Activated CD4-positive, alpha-beta memory T cell treated with anti-CD3 and anti-CD28 coated beads for 36 hours (primary cell): ENCODE measurements at regions not wholly inside any gene's neighbourhood (a gene's known extent, or its start where the extent isn't known, plus 50 kb on each side); places are given as distances from the start of the nearest gene placed in this dataset.

Experiments used
- CTCF ChIA-PET: fragments of 350-600 bp; sonication (Branson Sonifier 250); formaldehyde crosslinking; loops from one replicate; lab custom pipeline; 2021; ENCODE audit warnings: antibody characterized with exemption, inconsistent platforms; lab: Charles Lee
- POLR2A ChIA-PET: fragments of 350-600 bp; sonication (Branson Sonifier 250); formaldehyde crosslinking; loops from one replicate; lab custom pipeline; 2021; ENCODE audit warnings: antibody characterized with exemption; lab: Charles Lee
- DNase-seq: peaks from one replicate; pipeline ENCODE4 v3.0.0-alpha.2; 2020
- H3K27ac Mint-ChIP-seq: one replicate; pipeline ENCODE4 v1.8.0; 2021; ENCODE audit warnings: mixed read lengths
- H3K27me3 Mint-ChIP-seq: one replicate; pipeline ENCODE4 v1.8.0; 2021; ENCODE audit warnings: mixed read lengths
- H3K36me3 Mint-ChIP-seq: one replicate; pipeline ENCODE4 v1.8.0; 2021; ENCODE audit warnings: mixed read lengths
- H3K4me1 Mint-ChIP-seq: one replicate; pipeline ENCODE4 v1.8.0; 2021; ENCODE audit warnings: low read depth, mixed read lengths
- H3K4me3 Mint-ChIP-seq: one replicate; pipeline ENCODE4 v1.8.0; 2021; ENCODE audit warnings: mild to moderate bottlenecking, mixed read lengths
- H3K9me3 Mint-ChIP-seq: one replicate; pipeline ENCODE4 v1.8.0; 2021; ENCODE audit warnings: mixed read lengths
- intact Hi-C: fragments of 100-400 bp; cut with micrococcal nuclease; formaldehyde crosslinking; loops from one replicate; pipeline ENCODE4 v1.15.1; 2023

DNA sequence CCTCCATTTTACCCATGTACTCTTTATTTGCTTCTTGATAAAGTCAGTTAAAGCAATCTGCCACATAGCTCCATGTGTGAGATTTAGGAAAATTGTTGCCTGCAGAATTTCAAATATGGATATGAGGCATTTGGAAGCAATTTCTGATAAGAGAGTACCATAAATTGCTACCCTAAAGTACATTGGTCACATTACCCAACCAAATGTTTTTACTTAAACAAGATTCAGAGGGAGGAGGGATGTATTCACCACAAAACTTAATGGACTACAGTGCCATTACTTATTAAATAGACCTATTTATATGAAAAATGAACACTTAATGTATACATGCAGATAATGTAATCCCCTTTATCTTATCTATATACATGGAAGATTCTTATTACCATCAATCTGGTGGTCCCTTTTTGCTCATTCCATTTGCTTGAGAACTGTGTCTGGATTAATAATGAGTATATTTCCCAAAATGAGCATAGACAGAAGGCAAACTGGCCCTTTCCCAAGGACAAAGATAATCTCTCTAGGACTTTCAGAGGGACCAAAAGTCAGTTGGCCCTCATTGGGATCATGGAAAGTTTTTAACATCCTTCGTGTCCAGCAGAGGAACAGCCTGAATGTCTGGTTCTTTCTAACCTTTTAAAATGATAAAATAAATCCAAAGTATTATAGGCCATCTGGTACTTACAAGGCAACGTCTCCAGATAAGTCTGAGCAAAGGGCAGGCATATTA lies 526.4 kb downstream of the CBLN4 start:
- POLR2A ChIA-PET: no interaction called here
- Mint-ChIP-seq H3K4me3 (no peak overlapping the region), H3K36me3 (no peaks in the 10 kb centered on the region), H3K4me1 (no peaks in the 10 kb centered on the region), H3K27ac (no peak overlapping the region), H3K9me3 (peaks cover 4% of the 10 kb centered on the region), H3K27me3 (no peaks in the 10 kb centered on the region)
- intact Hi-C loops: no loop called here
- no peak for DNase-seq
- CTCF ChIA-PET: no interaction called here

DNA sequence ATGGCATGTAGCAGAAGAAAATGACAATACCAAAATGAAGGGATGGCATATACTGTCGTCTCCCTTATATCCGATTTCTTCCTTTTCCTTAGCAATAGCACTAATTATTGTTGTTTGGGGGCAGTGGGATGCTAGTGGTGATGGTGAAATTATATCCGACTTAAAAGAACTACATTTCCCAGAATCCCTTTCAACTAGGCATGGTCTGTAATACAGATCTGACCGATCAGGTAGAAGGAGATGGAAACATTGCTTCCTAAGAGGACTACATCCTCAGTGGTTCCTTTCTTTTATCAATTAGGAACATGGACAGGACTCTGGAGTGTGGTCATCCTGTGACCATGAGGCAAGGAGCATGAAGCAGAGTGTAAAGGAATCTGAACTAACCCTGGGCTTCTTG lies 532.6 kb downstream of the CBLN4 start:
- intact Hi-C loops: no loop called here
- Mint-ChIP-seq H3K4me1 (no peaks in the 10 kb centered on the region), H3K27me3 (no peaks in the 10 kb centered on the region), H3K9me3 (no peaks in the 10 kb centered on the region), H3K36me3 (no peaks in the 10 kb centered on the region), H3K4me3 (no peak overlapping the region), H3K27ac (no peak overlapping the region)
- ChIA-PET CTCF (no interaction called here), POLR2A (no interaction called here)
- no peak for DNase-seq

DNA sequence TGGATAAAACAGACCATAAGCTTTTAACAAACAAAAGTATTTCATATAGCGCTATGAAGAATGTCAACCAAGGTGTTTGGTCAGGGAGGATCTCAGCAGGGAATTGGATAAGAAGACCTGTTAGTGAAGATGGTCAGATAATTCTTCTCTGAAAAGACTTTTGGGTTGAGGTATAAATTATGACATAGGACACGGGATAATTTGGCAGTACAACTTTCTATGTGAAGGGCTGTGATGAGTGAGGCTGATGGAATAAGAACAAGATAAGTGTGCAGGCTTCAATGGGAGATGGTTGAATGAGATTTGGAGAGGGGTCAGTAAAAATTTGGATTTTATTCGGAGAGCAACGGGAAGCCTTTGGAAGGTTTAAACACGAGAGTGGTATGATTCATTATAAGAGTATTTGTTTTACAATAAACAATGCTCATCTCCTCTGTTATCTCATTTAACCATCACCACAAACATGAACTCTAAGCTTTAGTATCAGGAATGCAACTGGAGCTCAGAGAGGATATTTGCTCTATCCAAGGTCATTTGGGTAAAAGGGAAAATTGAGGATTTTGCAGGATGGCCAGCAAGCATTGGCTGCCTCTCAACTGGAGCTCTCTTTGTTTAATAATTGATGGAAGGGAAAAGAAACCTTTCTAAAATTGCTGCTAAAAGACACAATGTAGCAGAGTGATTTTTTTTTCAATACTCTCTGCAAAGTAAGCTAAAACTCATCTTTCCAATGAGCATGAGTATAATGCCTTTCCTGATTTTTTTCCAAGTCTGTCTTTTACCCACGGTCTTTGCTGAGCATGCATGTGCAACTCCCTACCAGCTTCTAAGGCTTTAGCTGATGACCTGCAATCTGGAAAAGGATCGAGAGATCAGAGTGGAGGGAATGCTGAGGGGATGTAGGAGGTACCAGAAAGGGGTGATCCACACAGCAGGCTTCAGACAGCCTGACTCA lies 534.0 kb downstream of the CBLN4 start:
- Mint-ChIP-seq H3K36me3 (no peaks in the 10 kb centered on the region), H3K9me3 (no peaks in the 10 kb centered on the region), H3K4me1 (no peaks in the 10 kb centered on the region), H3K27me3 (no peaks in the 10 kb centered on the region), H3K4me3 (no peak overlapping the region), H3K27ac (no peak overlapping the region)
- ChIA-PET POLR2A (no interaction called here), CTCF (no interaction called here)
- intact Hi-C loops: no loop called here
- DNase-seq: no peak

DNA sequence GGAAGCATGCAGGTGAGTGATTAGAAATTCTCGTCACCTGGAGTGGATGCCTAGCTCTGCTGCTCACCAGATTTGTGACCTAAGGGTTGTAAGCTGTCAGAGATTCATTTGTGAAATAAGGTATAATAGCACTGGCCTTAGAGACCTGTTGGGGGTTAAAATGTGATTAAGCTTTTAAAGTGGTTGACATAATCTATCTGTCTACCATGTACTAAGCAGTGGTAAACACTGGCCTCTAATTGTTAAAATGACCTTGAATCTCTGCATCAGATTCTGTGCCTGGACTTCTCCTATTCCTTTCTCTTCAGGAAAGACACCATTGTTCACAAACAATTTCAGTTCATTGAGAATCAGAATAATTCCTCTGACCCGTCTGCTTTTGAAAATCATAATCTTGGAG lies 536.2 kb downstream of the CBLN4 start:
- H3K9me3 Mint-ChIP-seq: no peaks in the 10 kb centered on the region
- H3K27me3 Mint-ChIP-seq: no peaks in the 10 kb centered on the region
- no peaks in the 10 kb centered on the region for H3K36me3 Mint-ChIP-seq
- POLR2A ChIA-PET: no interaction called here
- no peak for DNase-seq
- H3K4me1 Mint-ChIP-seq: no peaks in the 10 kb centered on the region
- intact Hi-C loops: no loop called here
- no peak overlapping the region for H3K4me3 Mint-ChIP-seq
- no peak overlapping the region for H3K27ac Mint-ChIP-seq
- CTCF ChIA-PET: no interaction called here

DNA sequence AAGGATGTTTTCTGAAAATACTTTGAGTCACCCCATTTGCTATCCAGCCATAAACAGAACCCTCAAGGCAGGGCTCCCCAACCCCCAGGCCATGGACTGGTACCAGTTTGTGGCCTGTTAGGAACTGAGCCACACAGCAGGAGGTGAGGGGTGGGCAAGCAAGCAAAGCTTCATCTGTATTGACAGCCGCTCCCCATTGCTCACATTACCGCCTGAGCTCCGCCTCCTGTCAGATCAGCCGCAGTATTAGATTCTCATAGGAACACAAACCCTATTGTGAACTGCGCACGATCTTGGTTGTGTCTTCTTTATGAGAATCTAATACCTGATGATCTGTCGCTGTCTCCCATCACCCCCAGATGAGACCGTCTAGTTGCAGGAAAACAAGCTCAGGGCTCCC lies 543.8 kb downstream of the CBLN4 start:
- Mint-ChIP-seq H3K9me3 (no peaks in the 10 kb centered on the region), H3K4me1 (no peaks in the 10 kb centered on the region), H3K36me3 (no peaks in the 10 kb centered on the region), H3K4me3 (no peak overlapping the region), H3K27ac (no peak overlapping the region), H3K27me3 (no peaks in the 10 kb centered on the region)
- intact Hi-C loops: no loop called here
- CTCF ChIA-PET: no interaction called here
- POLR2A ChIA-PET: no interaction called here
- DNase-seq: no peak

DNA sequence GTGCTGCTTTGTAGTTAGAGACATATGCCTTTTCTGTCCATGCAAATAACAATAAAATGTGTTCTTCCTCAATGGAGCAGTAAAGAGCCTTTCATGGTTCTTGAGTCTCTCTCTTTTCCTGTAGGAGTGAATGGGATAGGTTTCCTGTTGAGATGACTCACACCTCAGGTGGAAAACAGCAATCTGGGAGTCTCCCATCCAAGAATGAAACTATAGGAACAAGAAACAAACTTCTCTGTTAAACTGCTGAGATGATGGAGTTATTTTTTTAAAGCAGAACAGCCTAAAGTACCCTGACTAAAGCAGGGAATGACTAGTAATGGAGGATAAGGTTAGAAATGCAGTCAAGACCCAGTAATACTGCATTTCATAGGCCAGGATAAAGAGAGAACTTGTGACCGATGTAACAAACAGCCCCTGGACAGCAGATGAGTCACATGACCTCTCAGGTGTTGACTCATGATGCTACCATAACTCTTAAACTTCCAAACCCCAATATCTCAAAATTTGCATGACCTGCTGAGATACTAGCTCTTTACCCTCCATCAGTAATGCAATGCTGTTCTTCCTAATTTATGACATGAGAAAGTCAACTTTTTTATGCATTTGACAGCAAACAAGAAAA lies 548.9 kb downstream of the CBLN4 start:
- no peak for DNase-seq
- POLR2A ChIA-PET: no interaction called here
- Mint-ChIP-seq H3K4me3 (no peak overlapping the region), H3K4me1 (no peaks in the 10 kb centered on the region), H3K36me3 (no peaks in the 10 kb centered on the region), H3K27me3 (no peaks in the 10 kb centered on the region), H3K9me3 (peaks cover 2% of the 10 kb centered on the region), H3K27ac (no peak overlapping the region)
- intact Hi-C loops: no loop called here
- CTCF ChIA-PET: no interaction called here

DNA sequence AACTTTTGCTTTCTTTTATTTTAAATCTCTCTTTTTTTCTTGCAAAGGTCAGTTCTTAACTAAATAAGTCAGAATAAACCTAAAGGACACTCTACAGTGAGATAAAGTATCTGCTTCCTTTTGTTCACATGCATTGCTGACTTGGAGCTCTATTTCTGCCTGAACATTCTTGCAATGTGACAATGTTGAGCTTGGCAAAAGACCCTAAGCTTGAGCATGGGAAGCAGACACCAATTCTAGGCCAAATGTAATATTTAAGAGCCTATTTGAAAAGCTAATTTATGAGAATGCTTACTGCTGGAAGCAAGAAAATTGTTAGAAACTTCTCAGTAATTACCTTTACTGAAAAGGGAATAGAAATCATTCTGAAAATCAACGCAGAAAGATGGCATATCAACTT lies 556.2 kb downstream of the CBLN4 start:
- no peak for DNase-seq
- H3K4me3 Mint-ChIP-seq: no peak overlapping the region
- H3K36me3 Mint-ChIP-seq: no peaks in the 10 kb centered on the region
- H3K9me3 Mint-ChIP-seq: peaks cover 14% of the 10 kb centered on the region
- H3K27me3 Mint-ChIP-seq: no peaks in the 10 kb centered on the region
- ChIA-PET CTCF (no interaction called here), POLR2A (no interaction called here)
- H3K4me1 Mint-ChIP-seq: no peaks in the 10 kb centered on the region
- no peak overlapping the region for H3K27ac Mint-ChIP-seq
- intact Hi-C loops: no loop called here

DNA sequence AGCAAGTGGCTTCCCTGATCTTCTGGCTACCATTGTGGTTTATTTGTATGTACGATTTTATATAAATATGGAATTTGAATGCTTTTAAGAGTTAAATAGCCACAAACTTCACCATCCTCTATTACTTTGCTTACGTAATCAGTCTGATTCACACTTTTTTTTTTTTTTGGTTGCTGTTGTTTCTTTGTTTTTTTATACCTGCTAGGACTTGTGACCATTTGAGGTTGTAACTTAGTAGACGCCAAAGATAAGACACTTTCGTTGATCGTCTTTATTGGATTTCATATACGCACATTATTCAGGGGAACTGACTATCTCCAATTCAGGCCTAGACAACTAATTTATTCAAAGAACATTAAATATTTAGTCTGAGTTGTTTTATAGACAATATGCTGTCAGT lies 559.0 kb downstream of the CBLN4 start:
- CTCF ChIA-PET: no interaction called here
- Mint-ChIP-seq H3K4me1 (no peaks in the 10 kb centered on the region), H3K27me3 (no peaks in the 10 kb centered on the region), H3K36me3 (no peaks in the 10 kb centered on the region), H3K27ac (no peak overlapping the region), H3K9me3 (peaks cover 15% of the 10 kb centered on the region), H3K4me3 (no peak overlapping the region)
- POLR2A ChIA-PET: no interaction called here
- no peak for DNase-seq
- intact Hi-C loops: no loop called here

DNA sequence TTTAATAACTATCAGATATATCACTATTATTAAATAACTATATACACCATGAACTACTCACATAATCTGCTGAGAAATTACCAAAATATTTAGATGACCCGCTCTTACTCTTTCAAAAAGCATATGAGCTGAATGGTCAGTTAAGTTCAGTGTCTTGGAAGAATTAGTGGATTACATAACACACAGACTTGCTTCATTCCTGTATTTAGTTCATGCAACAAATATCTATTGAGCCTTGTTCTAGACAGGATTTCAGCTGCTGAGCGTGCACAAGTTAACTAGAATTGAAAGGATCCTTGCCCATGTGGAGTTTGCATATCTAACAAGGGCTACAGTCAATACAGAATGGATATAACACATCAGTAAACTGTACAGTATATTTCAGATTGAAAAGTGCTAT lies 566.2 kb downstream of the CBLN4 start:
- no peak overlapping the region for H3K4me3 Mint-ChIP-seq
- no peaks in the 10 kb centered on the region for H3K4me1 Mint-ChIP-seq
- peaks cover 5% of the 10 kb centered on the region for H3K9me3 Mint-ChIP-seq
- no peak overlapping the region for H3K27ac Mint-ChIP-seq
- CTCF ChIA-PET: no interaction called here
- intact Hi-C loops: no loop called here
- no peaks in the 10 kb centered on the region for H3K36me3 Mint-ChIP-seq
- no peak for DNase-seq
- no peaks in the 10 kb centered on the region for H3K27me3 Mint-ChIP-seq
- POLR2A ChIA-PET: no interaction called here

DNA sequence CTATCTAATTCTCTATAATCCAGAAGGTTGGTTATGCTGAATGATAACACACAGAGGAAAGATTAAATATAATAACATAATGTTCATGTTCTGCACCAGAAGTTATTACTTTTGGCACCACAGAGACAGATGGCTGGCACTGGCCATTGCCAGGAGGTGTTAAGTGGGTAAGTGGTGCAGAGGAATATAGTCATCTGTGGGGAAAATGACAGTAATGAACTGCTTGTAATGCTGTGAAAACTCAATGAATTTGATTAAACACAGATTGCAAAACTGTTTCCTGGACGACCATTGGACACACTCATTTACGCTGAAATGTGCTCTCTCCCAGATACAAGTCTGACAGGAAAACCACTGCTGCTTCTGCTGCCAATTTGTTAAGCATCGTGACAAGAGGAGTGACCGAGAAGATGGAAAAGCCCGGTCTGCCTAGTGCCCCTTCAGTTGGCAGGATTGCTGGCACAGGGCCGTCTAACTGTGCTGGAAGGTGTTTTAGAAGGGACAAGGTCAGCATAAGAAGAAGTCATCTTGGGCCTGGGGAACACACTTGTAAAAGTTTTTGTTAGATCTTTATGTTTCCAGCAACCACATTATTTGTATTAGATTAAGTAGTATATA lies 567.4 kb downstream of the CBLN4 start:
- no peak overlapping the region for H3K27ac Mint-ChIP-seq
- H3K27me3 Mint-ChIP-seq: no peaks in the 10 kb centered on the region
- CTCF ChIA-PET: no interaction called here
- POLR2A ChIA-PET: no interaction called here
- peaks cover 5% of the 10 kb centered on the region for H3K9me3 Mint-ChIP-seq
- intact Hi-C loops: no loop called here
- DNase-seq: no peak
- no peaks in the 10 kb centered on the region for H3K4me1 Mint-ChIP-seq
- H3K4me3 Mint-ChIP-seq: no peak overlapping the region
- no peaks in the 10 kb centered on the region for H3K36me3 Mint-ChIP-seq

DNA sequence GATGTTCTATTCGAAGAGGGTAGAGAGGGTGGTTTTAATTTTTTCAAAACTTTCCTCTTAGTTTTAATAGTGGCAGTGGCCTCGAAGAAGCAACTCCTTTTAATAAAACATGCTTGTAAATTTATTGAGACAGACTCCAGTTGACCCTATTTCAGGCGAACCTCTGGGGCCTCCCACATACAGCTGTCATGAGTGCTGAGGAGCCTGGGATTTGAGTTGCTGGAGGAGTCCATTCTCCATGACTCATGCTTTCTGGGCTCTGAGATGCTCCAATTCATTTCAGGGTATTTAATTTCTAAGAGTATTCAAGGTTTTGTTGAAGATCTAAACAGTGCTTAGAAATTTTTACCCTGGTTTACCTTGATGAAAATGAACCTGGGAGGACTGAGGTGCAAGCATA lies 580.4 kb downstream of the CBLN4 start:
- Mint-ChIP-seq H3K27me3 (no peaks in the 10 kb centered on the region), H3K4me1 (no peaks in the 10 kb centered on the region), H3K27ac (no peak overlapping the region), H3K4me3 (no peak overlapping the region), H3K36me3 (no peaks in the 10 kb centered on the region), H3K9me3 (no peaks in the 10 kb centered on the region)
- ChIA-PET POLR2A (no interaction called here), CTCF (no interaction called here)
- intact Hi-C loops: no loop called here
- DNase-seq: no peak

DNA sequence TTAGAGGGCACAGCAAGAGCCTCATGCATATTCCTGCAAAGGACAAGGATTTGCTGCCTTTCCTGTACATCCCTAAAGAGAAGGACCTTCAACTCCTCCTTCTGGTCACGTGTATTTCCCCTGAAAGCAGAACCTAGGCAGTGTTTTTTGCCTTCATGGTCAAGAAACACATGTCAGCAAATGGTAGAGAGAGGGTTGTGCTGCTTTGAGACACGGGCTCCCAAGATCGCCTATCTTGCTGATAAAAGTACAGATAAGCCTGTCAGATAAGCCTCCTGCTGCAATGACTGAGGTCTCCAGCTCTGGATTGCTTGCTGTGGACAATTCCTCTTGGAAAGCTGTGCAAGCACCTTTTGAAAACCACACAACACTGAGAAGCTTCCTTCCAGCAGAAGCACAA lies 580.8 kb downstream of the CBLN4 start:
- no peak overlapping the region for H3K4me3 Mint-ChIP-seq
- ChIA-PET CTCF (no interaction called here), POLR2A (no interaction called here)
- DNase-seq: no peak
- intact Hi-C loops: no loop called here
- H3K9me3 Mint-ChIP-seq: no peaks in the 10 kb centered on the region
- no peaks in the 10 kb centered on the region for H3K4me1 Mint-ChIP-seq
- no peaks in the 10 kb centered on the region for H3K36me3 Mint-ChIP-seq
- H3K27ac Mint-ChIP-seq: no peak overlapping the region
- H3K27me3 Mint-ChIP-seq: no peaks in the 10 kb centered on the region
